ENCODE measurements at regions not wholly inside any gene's neighbourhood (a gene's known extent, or its start where the extent isn't known, plus 50 kb on each side); places are given as distances from the start of the nearest gene placed in this dataset.

DNA sequence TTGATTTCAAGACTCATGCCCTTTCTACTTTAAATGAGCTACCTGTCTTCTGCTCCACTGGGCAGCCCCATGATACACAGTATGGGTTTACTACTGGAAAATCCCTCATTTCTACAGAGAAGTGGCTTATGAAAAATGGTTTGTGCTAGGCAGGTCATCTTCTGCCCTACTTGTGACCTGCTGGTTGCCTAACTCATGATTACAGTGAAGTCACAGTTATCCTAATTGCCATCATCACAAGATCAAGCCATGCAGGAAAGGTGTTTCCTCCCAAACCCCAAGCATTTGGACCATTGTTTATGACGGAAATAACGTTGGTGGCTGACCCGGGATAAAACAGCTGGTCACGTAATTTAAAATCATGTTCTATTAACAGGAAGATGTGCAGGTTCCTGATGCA lies 330.6 kb downstream of the ACTL7B start:
- TF ChIP-seq, protein P1, sequence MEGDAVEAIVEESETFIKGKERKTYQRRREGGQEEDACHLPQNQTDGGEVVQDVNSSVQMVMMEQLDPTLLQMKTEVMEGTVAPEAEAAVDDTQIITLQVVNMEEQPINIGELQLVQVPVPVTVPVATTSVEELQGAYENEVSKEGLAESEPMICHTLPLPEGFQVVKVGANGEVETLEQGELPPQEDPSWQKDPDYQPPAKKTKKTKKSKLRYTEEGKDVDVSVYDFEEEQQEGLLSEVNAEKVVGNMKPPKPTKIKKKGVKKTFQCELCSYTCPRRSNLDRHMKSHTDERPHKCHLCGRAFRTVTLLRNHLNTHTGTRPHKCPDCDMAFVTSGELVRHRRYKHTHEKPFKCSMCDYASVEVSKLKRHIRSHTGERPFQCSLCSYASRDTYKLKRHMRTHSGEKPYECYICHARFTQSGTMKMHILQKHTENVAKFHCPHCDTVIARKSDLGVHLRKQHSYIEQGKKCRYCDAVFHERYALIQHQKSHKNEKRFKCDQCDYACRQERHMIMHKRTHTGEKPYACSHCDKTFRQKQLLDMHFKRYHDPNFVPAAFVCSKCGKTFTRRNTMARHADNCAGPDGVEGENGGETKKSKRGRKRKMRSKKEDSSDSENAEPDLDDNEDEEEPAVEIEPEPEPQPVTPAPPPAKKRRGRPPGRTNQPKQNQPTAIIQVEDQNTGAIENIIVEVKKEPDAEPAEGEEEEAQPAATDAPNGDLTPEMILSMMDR (IDR thresholded peaks at IDR 0.05): no peak
- no peak for TF ChIP-seq POLR2AphosphoS5 (IDR thresholded peaks at IDR 0.05)
- TF ChIP-seq EP300 (IDR thresholded peaks at IDR 0.05): no peak
